ENCODE measurements at regions not wholly inside any gene's neighbourhood (a gene's known extent, or its start where the extent isn't known, plus 50 kb on each side); places are given as distances from the start of the nearest gene placed in this dataset.

DNA sequence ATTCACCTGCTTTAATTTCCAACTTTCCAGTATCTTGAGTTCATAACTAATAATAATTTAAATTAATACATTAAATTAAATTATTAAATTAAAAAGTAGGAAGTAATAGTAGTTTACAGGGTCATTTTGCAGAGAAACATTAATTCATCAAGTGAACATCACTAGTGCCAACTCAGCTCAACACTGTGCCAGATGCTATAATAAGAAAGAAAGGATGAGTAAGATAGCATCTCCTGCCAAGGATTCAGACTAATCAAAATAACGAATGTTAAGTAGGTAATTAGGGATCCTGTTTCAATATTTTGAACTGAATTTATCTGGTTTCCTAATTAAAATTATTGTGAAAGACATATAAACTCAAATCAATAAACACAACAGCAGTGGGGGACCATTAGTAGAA lies 596.7 kb downstream of the SLC6A15 start:
- TF ChIP-seq, protein P1, sequence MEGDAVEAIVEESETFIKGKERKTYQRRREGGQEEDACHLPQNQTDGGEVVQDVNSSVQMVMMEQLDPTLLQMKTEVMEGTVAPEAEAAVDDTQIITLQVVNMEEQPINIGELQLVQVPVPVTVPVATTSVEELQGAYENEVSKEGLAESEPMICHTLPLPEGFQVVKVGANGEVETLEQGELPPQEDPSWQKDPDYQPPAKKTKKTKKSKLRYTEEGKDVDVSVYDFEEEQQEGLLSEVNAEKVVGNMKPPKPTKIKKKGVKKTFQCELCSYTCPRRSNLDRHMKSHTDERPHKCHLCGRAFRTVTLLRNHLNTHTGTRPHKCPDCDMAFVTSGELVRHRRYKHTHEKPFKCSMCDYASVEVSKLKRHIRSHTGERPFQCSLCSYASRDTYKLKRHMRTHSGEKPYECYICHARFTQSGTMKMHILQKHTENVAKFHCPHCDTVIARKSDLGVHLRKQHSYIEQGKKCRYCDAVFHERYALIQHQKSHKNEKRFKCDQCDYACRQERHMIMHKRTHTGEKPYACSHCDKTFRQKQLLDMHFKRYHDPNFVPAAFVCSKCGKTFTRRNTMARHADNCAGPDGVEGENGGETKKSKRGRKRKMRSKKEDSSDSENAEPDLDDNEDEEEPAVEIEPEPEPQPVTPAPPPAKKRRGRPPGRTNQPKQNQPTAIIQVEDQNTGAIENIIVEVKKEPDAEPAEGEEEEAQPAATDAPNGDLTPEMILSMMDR (IDR thresholded peaks at IDR 0.05; ENCODE audit: borderline replicate concordance, insufficient read depth, low read depth, low read length): no peak
- no peak overlapping the region for H3K4me3 ChIP-seq (ENCODE audit: low read depth, low read length)

DNA sequence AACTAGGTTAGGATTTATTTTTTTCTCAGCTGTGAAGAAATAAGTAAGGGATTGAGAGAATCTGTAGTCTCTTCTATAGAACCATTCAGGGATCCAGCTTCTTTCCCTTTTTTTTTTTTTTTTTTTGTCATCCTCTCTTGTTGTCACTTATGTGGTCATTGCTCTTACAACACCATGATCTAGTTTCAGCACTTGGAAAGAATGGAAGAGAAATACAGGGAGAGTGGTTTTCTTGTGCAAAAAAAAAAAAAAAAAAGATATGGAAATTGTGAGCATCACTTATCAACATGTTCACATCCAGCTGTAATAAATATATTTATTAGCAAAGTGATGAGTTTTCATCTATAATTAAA lies 599.3 kb downstream of the SLC6A15 start:
- TF ChIP-seq, protein P1 (IDR thresholded peaks at IDR 0.05; ENCODE audit: borderline replicate concordance, insufficient read depth, low read depth, low read length): no peak
- H3K4me3 ChIP-seq (ENCODE audit: low read depth, low read length): no peak overlapping the region

DNA sequence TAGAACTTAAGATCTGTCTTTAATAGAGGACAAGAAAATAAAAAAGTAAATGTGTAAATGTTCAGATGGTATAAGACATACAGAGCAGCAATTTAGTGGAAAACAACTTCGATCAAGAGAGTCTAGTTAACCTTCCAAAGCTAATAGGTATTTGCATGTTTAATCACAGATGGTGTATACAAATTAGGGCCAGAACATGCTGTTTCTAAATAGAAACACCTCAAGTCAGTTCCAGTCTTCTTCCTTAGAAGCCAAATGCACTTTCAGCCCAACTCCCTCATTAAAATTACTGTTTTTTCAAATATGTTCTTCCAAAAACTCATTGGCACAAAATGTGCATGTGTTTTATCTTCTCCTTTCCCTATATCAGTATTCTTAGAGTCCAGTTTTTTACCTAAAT lies 604.4 kb downstream of the SLC6A15 start:
- no peak overlapping the region for H3K4me3 ChIP-seq (ENCODE audit: low read depth, low read length)
- TF ChIP-seq, protein P1 (IDR thresholded peaks at IDR 0.05; ENCODE audit: borderline replicate concordance, insufficient read depth, low read depth, low read length): no peak

DNA sequence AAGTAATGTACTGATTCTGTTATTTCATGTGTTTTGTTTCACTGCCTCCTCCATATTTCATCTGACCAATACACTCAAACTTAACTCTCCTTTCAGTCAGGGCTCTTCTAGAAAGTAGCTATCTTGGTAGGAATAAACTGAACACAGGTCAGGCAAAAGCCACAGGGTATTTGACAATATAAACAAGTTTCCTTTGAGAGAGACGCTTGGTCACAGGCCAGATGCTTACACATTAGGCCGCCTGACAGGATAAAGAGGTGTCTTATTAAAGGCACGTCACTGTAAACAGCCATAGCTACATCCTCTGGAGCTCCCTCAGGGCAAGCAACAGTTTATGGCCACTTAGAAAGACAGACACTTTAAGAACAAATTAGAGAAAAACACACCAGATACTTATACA lies 607.5 kb downstream of the SLC6A15 start:
- TF ChIP-seq, protein P1 (IDR thresholded peaks at IDR 0.05; ENCODE audit: borderline replicate concordance, insufficient read depth, low read depth, low read length): no peak
- H3K4me3 ChIP-seq (ENCODE audit: low read depth, low read length): no peak overlapping the region

DNA sequence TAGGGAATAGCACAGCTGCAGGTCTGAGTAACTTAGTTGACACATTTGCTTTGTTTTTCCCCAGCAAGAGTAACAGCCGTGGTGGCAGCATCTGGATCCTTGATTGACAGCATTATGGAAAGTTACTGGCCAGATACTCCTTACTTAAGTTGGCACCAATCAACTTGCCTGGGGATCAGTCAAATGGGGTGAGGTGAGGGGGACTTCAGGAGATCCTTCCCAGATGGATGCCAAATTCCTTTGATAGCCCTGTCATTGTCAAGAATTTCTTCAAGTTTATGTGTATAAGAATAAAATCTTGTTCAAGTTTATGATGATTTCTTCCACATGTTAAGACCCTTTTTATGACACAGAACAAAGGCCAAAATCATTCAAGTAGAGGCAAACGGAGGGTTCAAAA lies 618.4 kb downstream of the SLC6A15 start:
- TF ChIP-seq, protein P1 (IDR thresholded peaks at IDR 0.05; ENCODE audit: borderline replicate concordance, insufficient read depth, low read depth, low read length): no peak
- H3K4me3 ChIP-seq (ENCODE audit: low read depth, low read length): no peak overlapping the region

DNA sequence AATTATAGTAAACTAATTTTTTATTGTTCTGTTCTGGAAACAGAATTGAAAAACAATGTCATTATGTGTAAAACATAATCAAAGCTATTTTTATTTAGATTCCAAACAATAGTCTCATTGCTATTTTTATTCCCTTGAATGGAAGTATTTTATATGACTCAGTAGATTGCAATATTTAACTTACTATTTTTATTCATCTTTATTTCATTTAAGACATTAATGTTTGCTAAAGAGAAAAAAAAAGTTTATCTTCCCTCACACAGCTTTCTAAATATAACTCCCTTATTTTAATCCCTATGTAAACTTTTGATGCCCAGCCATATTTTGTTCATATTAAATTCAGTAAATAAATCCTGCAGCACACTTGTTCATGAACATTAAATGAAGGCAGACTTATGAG lies 622.4 kb downstream of the SLC6A15 start:
- H3K4me3 ChIP-seq (ENCODE audit: low read depth, low read length): no peak overlapping the region
- TF ChIP-seq, protein P1 (IDR thresholded peaks at IDR 0.05; ENCODE audit: borderline replicate concordance, insufficient read depth, low read depth, low read length): no peak

DNA sequence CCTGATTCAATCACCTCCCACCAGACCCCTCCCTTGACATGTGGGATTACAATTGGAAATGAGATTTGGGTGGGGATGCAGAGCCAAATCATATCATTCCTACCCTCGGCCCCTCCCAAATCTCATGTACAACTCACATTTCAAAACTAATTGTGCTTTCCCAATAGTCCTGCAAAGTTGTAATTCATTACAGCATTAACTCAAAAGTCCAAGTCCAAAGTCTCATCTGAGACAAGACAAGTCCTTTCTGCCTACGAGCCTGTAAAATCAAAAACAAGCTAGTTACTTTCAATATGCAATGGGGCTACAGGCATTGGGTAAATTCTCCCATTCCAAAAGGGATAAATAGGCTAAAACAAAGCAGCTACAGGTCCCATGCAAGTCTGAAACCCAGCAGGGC lies 634.6 kb downstream of the SLC6A15 start:
- no peak overlapping the region for H3K4me3 ChIP-seq (ENCODE audit: low read depth, low read length)
- TF ChIP-seq, protein P1 (IDR thresholded peaks at IDR 0.05; ENCODE audit: borderline replicate concordance, insufficient read depth, low read depth, low read length): no peak
